ENCODE measurements at regions not wholly inside any gene's neighbourhood (a gene's known extent, or its start where the extent isn't known, plus 50 kb on each side); places are given as distances from the start of the nearest gene placed in this dataset.

GRCh38 chr15:23758891-23759290 lies 71.8 kb upstream of the NDN start:
- Histone ChIP-seq H3K36me3 (ENCODE audit: control insufficient read depth, insufficient read depth, low read length) (no peaks in the 10 kb centered on the region), H3K4me3 (ENCODE audit: low read depth in 2 of 2, low read length in 2 of 2) (no peak overlapping the region), H3K27ac (ENCODE audit: low read length) (no peak overlapping the region), H3K9me3 (ENCODE audit: control insufficient read depth, insufficient read depth, low read depth, low read length) (no peaks in the 10 kb centered on the region; the same call in 1 of the 2 replicates), H3K4me1 (ENCODE audit: control insufficient read depth, insufficient read depth, low read length) (no peaks in the 10 kb centered on the region), H3K27me3 (ENCODE audit: control insufficient read depth, insufficient read depth, low read length) (no peaks in the 10 kb centered on the region)
- TF ChIP-seq TCF7L2 (IDR thresholded peaks at IDR 0.05; ENCODE audit: low read depth, low read length) (no peak), POLR2AphosphoS5 (IDR thresholded peaks at IDR 0.05; ENCODE audit: low read depth, low read length) (no peak), SIN3A (IDR thresholded peaks at IDR 0.05; ENCODE audit: borderline replicate concordance, insufficient read depth, low read depth, low read length) (no peak)
- TF ChIP-seq, protein P1, sequence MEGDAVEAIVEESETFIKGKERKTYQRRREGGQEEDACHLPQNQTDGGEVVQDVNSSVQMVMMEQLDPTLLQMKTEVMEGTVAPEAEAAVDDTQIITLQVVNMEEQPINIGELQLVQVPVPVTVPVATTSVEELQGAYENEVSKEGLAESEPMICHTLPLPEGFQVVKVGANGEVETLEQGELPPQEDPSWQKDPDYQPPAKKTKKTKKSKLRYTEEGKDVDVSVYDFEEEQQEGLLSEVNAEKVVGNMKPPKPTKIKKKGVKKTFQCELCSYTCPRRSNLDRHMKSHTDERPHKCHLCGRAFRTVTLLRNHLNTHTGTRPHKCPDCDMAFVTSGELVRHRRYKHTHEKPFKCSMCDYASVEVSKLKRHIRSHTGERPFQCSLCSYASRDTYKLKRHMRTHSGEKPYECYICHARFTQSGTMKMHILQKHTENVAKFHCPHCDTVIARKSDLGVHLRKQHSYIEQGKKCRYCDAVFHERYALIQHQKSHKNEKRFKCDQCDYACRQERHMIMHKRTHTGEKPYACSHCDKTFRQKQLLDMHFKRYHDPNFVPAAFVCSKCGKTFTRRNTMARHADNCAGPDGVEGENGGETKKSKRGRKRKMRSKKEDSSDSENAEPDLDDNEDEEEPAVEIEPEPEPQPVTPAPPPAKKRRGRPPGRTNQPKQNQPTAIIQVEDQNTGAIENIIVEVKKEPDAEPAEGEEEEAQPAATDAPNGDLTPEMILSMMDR (IDR thresholded peaks at IDR 0.05): no peak
- TF ChIP-seq, protein P2, sequence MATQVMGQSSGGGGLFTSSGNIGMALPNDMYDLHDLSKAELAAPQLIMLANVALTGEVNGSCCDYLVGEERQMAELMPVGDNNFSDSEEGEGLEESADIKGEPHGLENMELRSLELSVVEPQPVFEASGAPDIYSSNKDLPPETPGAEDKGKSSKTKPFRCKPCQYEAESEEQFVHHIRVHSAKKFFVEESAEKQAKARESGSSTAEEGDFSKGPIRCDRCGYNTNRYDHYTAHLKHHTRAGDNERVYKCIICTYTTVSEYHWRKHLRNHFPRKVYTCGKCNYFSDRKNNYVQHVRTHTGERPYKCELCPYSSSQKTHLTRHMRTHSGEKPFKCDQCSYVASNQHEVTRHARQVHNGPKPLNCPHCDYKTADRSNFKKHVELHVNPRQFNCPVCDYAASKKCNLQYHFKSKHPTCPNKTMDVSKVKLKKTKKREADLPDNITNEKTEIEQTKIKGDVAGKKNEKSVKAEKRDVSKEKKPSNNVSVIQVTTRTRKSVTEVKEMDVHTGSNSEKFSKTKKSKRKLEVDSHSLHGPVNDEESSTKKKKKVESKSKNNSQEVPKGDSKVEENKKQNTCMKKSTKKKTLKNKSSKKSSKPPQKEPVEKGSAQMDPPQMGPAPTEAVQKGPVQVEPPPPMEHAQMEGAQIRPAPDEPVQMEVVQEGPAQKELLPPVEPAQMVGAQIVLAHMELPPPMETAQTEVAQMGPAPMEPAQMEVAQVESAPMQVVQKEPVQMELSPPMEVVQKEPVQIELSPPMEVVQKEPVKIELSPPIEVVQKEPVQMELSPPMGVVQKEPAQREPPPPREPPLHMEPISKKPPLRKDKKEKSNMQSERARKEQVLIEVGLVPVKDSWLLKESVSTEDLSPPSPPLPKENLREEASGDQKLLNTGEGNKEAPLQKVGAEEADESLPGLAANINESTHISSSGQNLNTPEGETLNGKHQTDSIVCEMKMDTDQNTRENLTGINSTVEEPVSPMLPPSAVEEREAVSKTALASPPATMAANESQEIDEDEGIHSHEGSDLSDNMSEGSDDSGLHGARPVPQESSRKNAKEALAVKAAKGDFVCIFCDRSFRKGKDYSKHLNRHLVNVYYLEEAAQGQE (IDR thresholded peaks at IDR 0.05; ENCODE audit: insufficient read depth in 1 of 2, low read depth in 2 of 2, low read length in 1 of 2): no peak
- in situ Hi-C loops (cut with HindIII; ENCODE audit: low pct_unique_long_range_greater_than_20kb, low sequenced_read_pairs) (no loop called here), intact Hi-C loops (cut with micrococcal nuclease; ENCODE audit: unreplicated experiment) (no loop called here)
- no peak for DNase-seq (ENCODE audit: low read depth, low spot score)
- ATAC-seq: no peak
- BruUV-seq (replicated peaks): no TSS peak
- CTCF ChIA-PET: no interaction called here
- POLR2A ChIA-PET: no interaction called here

DNA sequence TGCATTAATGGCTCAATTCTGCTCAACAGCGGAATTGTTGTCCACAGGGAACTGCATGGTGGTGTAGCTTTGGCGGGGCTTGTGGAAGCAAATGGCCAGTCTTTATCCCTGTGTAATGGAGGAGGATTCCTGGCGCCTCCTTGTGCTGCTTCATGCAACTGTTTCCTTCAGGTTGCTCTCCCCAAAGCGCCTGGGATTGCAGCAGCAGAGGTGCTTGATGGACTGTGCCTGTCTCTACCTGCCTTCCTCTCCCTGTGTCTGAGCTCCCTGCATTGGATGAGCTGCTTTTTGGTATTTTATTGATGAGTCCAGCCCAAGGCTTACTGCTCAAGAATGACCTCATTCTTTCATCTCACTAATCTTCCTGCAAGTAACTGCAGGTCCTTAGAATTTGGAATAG lies 72.9 kb upstream of the NDN start:
- no TSS peak for BruUV-seq (replicated peaks)
- Histone ChIP-seq H3K27me3 (ENCODE audit: control insufficient read depth, insufficient read depth, low read length) (no peaks in the 10 kb centered on the region), H3K4me3 (ENCODE audit: low read depth in 2 of 2, low read length in 2 of 2) (no peak overlapping the region), H3K4me1 (ENCODE audit: control insufficient read depth, insufficient read depth, low read length) (no peaks in the 10 kb centered on the region), H3K27ac (ENCODE audit: low read length) (no peak overlapping the region), H3K9me3 (ENCODE audit: control insufficient read depth, insufficient read depth, low read depth, low read length) (no peaks in the 10 kb centered on the region), H3K36me3 (ENCODE audit: control insufficient read depth, insufficient read depth, low read length) (no peaks in the 10 kb centered on the region)
- in situ Hi-C loops (cut with HindIII; ENCODE audit: low pct_unique_long_range_greater_than_20kb, low sequenced_read_pairs) (no loop called here), intact Hi-C loops (cut with micrococcal nuclease; ENCODE audit: unreplicated experiment) (no loop called here)
- DNase-seq (ENCODE audit: low read depth, low spot score) (no peak), ATAC-seq (no peak)
- CTCF ChIA-PET: no interaction called here
- TF ChIP-seq TCF7L2 (IDR thresholded peaks at IDR 0.05; ENCODE audit: low read depth, low read length) (no peak), POLR2AphosphoS5 (IDR thresholded peaks at IDR 0.05; ENCODE audit: low read depth, low read length) (no peak), SIN3A (IDR thresholded peaks at IDR 0.05; ENCODE audit: borderline replicate concordance, insufficient read depth, low read depth, low read length) (no peak)
- TF ChIP-seq, protein P2 (IDR thresholded peaks at IDR 0.05; ENCODE audit: insufficient read depth in 1 of 2, low read depth in 2 of 2, low read length in 1 of 2): no peak
- TF ChIP-seq, protein P1 (IDR thresholded peaks at IDR 0.05): no peak
- POLR2A ChIA-PET: no interaction called here
